Activated CD4-positive, alpha-beta memory T cell treated with anti-CD3 and anti-CD28 coated beads, Interleukin-2, amount 10 ng/mL, durations not matched to agents 7 days and 5 days (primary cell): ENCODE measurements at regions not wholly inside any gene's neighbourhood (a gene's known extent, or its start where the extent isn't known, plus 50 kb on each side); places are given as distances from the start of the nearest gene placed in this dataset.

ENCODE experiments used
- CTCF ChIA-PET: fragments of 350-600 bp; sonication (Branson Sonifier 250); formaldehyde crosslinking; loops from one replicate; lab custom pipeline; 2021; ENCODE audit warnings: antibody characterized with exemption, inconsistent platforms; lab: Charles Lee
- POLR2A ChIA-PET: fragments of 350-600 bp; sonication (Branson Sonifier 250); formaldehyde crosslinking; loops from one replicate; lab custom pipeline; 2021; ENCODE audit warnings: antibody characterized with exemption; lab: Charles Lee
- DNase-seq: peaks from one replicate; pipeline ENCODE4 v3.0.0-alpha.2; 2020
- H3K27ac Mint-ChIP-seq: one replicate; pipeline ENCODE4 v1.8.0; 2021; ENCODE audit warnings: mild to moderate bottlenecking, mixed read lengths
- H3K27me3 Mint-ChIP-seq: one replicate; pipeline ENCODE4 v1.8.0; 2021; ENCODE audit warnings: mixed read lengths
- H3K36me3 Mint-ChIP-seq: one replicate; pipeline ENCODE4 v1.8.0; 2021; ENCODE audit warnings: low read depth, mixed read lengths
- H3K4me1 Mint-ChIP-seq: one replicate; pipeline ENCODE4 v1.8.0; 2021; ENCODE audit warnings: mixed read lengths
- H3K4me3 Mint-ChIP-seq: one replicate; pipeline ENCODE4 v1.8.0; 2021; ENCODE audit warnings: mild to moderate bottlenecking, mixed read lengths
- H3K9me3 Mint-ChIP-seq: one replicate; pipeline ENCODE4 v1.8.0; 2021; ENCODE audit warnings: mixed read lengths

DNA sequence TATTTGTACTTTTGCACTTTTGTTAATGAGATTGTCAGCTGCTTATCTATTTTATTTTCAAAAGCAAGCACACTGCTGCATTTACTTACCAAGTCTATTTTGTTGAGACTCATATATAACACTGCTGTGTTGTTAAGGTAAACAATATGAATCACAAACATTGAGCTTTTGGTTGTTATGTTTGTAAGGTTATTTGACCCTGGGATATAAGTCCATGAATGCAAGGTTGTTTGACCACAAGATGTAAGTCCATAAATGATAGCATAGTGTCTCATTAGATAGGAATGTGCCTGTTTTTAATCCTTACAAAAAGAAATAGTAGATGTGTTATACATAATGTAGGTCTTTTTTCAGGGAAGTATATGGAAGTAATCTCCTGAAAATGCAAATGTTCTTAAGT is 845.9 kb downstream of the CDH9 start:
- H3K4me3 Mint-ChIP-seq = no peak overlapping the region
- no peaks in the 10 kb centered on the region for H3K4me1 Mint-ChIP-seq
- no peaks in the 10 kb centered on the region for H3K36me3 Mint-ChIP-seq
- ChIA-PET POLR2A (no interaction called here), CTCF (no interaction called here)
- DNase-seq = no peak
- peaks cover 7% of the 10 kb centered on the region for H3K9me3 Mint-ChIP-seq
- H3K27ac Mint-ChIP-seq = no peak overlapping the region
- H3K27me3 Mint-ChIP-seq = no peaks in the 10 kb centered on the region

DNA sequence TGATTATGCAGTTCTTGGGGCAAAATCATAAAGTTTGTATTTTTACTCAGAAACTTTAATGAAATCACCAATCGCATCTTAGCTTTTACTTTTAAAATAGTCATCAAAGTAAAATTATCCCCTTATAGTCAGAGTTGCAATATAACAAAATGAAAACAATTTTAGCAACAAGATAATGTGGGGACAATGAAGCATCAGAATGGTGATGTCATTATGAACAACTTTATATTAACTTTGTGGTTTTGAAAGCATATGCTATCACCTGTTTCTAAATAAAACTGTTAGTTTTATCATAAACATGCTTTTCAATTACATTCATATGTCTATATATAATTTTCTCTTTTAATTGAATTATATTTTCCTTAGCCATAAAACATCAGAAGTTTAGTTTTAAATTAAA is 856.8 kb downstream of the CDH9 start:
- Mint-ChIP-seq H3K4me1 (no peaks in the 10 kb centered on the region), H3K9me3 (peaks cover 8% of the 10 kb centered on the region), H3K4me3 (no peak overlapping the region), H3K27ac (no peak overlapping the region), H3K27me3 (no peaks in the 10 kb centered on the region), H3K36me3 (no peaks in the 10 kb centered on the region)
- CTCF ChIA-PET = no interaction called here
- POLR2A ChIA-PET = no interaction called here
- DNase-seq = no peak

DNA sequence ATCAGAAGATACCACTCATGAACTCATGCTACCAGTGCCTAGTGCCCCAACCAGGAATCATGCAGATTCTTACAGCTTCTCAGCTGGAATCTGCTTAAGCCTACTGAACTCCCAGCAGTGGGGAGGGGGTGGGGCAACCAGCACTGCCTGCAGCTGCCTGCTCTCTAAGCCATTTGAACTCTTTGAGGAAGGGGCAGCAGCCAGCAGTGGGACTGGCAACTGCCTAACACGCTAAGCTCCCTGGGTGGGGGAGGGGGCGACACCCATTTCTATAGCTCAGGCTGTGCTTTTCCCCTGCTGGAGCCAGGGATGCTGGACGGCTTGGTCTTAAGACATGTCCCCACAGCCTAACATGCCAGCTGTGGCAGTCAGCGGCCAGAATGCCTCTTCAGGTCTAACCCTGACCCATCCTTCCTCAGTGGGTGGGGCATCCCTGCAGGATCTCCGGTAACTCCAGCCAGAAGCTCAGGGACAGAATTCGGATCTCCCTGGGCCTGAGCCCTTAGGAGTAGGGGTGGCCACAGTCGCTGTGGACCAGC is 889.7 kb downstream of the CDH9 start:
- Mint-ChIP-seq H3K9me3 (peaks cover 18% of the 10 kb centered on the region), H3K4me1 (no peaks in the 10 kb centered on the region), H3K36me3 (no peaks in the 10 kb centered on the region), H3K27ac (no peak overlapping the region), H3K27me3 (no peaks in the 10 kb centered on the region), H3K4me3 (no peak overlapping the region)
- POLR2A ChIA-PET = no interaction called here
- CTCF ChIA-PET = no interaction called here
- DNase-seq = no peak

DNA sequence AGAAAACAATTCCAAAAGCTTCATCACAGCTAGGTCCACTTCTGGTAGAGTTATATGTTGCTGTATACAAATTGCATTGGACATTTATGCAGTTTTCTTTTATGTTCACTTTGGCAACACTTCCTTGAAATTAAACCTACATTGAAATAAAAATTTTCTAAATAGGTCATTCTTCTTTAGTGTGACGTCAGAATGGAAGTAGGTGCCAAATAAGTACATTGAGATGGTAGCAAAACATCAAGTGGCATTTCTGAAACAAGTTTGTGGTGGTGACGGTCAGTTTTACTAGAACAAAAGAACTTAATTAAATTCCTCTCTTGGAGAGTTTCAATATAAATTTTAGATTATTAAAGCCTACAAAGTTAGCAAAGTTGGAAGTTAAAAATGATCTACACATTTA is 895.1 kb downstream of the CDH9 start:
- Mint-ChIP-seq H3K27me3 (no peaks in the 10 kb centered on the region), H3K27ac (no peak overlapping the region)
- POLR2A ChIA-PET = no interaction called here

DNA sequence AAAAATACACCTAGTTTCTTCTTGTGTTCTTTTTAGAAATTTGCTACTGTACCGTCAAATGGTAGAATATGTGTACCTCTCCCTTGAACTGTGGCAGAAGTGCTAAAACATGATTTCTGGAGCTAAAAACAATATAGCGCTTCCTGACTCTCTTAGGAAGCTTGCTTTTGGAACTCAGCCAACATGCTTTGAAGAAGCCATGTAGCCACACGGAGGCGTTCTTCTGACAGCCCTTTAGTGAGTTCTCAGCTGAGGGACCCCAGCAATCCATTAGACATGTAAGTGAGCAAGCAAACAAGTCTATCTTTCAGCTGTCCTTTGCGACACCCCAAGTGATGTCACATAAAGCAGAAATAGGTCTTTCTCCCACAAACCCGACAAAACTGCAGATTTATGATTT is 917.0 kb downstream of the CDH9 start:
- ChIA-PET CTCF (no interaction called here), POLR2A (no interaction called here)
- Mint-ChIP-seq H3K36me3 (no peaks in the 10 kb centered on the region), H3K27ac (no peak overlapping the region), H3K4me3 (no peak overlapping the region), H3K9me3 (peaks cover 6% of the 10 kb centered on the region), H3K4me1 (no peaks in the 10 kb centered on the region), H3K27me3 (no peaks in the 10 kb centered on the region)
- no peak for DNase-seq

More for the DNA sequence above, 895.1 kb downstream of the CDH9 start:
- Mint-ChIP-seq H3K36me3 (no peaks in the 10 kb centered on the region), H3K4me3 (no peak overlapping the region), H3K4me1 (no peaks in the 10 kb centered on the region), H3K9me3 (peaks cover 8% of the 10 kb centered on the region)
- CTCF ChIA-PET = no interaction called here
- DNase-seq = no peak

DNA sequence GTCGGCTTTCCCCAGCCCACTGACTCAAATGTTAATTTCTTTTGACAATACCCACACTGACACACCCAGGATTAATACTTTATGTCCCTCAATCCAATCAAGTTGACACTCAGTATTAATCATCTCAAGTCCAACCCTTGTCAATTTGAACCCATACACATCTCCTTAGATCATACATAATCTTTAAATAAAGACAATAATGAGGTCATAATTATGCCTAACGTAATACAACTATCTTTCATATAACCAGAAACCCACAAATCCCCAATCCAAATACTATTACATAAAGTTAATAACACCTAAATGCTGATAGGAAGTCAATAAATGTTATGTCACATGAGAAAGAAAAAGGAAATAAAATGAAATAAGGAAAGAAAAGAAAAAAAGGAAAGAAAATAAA is 934.2 kb downstream of the CDH9 start:
- ChIA-PET POLR2A (no interaction called here), CTCF (no interaction called here)

DNA sequence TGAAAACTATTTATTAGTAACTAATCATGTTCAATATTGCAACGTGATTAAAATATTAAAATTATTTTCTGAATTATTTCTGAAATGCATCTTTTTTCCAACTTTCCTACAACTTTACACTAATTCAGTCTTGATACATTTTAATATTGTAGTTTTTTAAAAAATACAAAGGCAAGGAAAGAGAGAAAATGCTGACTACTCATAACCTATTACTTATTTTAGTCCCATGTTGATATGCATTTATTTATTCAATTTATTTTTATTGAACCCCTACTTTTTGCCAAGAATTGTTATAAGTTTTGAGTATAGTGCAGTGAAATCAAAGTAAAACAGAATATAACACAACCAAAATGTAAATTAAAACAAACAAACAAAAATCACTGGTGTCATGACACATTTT is 978.2 kb downstream of the CDH9 start:
- Mint-ChIP-seq H3K27me3 (no peaks in the 10 kb centered on the region), H3K27ac (no peak overlapping the region), H3K4me3 (no peak overlapping the region), H3K9me3 (peaks cover 15% of the 10 kb centered on the region), H3K36me3 (no peaks in the 10 kb centered on the region), H3K4me1 (no peaks in the 10 kb centered on the region)
- ChIA-PET CTCF (no interaction called here), POLR2A (no interaction called here)
- no peak for DNase-seq

More for the DNA sequence above, 934.2 kb downstream of the CDH9 start:
- H3K27ac Mint-ChIP-seq = no peak overlapping the region
- no peaks in the 10 kb centered on the region for H3K27me3 Mint-ChIP-seq
- H3K9me3 Mint-ChIP-seq = peaks cover 34% of the 10 kb centered on the region
- no peaks in the 10 kb centered on the region for H3K36me3 Mint-ChIP-seq
- DNase-seq = no peak
- H3K4me3 Mint-ChIP-seq = no peak overlapping the region
- H3K4me1 Mint-ChIP-seq = no peaks in the 10 kb centered on the region

DNA sequence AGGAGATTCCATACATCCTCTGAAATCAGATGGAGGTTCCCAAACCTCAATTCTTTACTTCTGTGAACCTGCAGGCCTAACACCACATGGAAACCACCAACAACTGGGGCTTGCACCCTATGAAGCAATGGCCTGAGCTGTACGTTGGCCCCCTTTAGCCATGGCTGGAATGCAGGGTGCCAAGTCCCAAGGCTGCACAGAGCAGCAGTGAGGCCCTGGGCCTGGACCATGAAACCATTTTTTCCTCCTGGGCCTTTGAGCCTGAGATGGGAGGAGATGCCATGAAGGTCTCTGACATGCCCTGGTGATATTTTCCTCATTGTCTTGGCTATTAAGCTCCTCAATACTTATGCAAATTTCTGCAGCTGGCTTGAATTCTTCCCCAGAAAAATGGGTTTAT is 983.8 kb downstream of the CDH9 start:
- no peak overlapping the region for H3K27ac Mint-ChIP-seq
- H3K9me3 Mint-ChIP-seq = peaks cover 23% of the 10 kb centered on the region
- POLR2A ChIA-PET = no interaction called here
- CTCF ChIA-PET = no interaction called here
- H3K4me1 Mint-ChIP-seq = no peaks in the 10 kb centered on the region
- no peaks in the 10 kb centered on the region for H3K27me3 Mint-ChIP-seq
- H3K36me3 Mint-ChIP-seq = no peaks in the 10 kb centered on the region
- no peak overlapping the region for H3K4me3 Mint-ChIP-seq
- DNase-seq = no peak

DNA sequence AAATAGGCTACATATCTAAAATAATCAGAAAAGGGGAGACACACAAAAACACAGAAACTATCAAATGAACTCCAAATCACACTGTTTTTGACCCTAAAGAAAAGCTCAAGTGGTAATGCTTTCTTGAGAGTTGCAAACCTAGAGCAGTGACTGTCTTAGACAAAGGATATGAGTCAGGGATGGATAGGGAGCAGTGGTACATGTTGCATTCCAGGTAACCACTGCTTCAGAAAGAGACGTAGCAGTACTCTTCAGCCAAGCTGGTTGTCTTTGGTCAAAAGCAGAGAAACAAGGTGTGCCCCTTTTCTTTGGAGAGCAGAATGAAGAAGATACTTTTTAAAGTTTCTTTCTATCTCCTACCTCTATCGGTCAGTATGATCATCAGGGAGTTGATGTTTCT is 1003.6 kb downstream of the CDH9 start:
- H3K9me3 Mint-ChIP-seq = peaks cover 24% of the 10 kb centered on the region
- H3K4me3 Mint-ChIP-seq = no peak overlapping the region
- H3K36me3 Mint-ChIP-seq = no peaks in the 10 kb centered on the region
- no peak overlapping the region for H3K27ac Mint-ChIP-seq
- CTCF ChIA-PET = no interaction called here
- H3K4me1 Mint-ChIP-seq = no peaks in the 10 kb centered on the region
- DNase-seq = no peak
- POLR2A ChIA-PET = no interaction called here
- no peaks in the 10 kb centered on the region for H3K27me3 Mint-ChIP-seq

DNA sequence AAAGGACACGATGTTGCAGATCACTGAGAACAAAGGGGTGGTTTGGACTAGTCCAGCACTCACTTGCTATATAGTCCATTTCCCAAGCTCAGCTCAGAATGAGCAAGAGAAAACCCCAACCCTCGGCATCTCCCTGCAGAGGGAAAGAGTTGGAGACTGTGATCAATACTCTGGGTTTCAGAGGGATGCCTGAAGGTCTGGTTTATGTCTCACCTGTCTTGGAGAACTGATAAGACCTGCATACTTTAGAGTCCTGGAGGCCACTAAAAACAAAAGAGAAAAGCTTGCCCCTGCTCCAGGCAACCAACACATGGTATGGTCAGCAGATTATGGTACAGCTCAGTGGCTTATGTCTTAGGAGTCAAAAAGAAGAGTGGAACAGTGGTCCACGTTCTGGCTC is 1006.9 kb downstream of the CDH9 start:
- Mint-ChIP-seq H3K4me1 (no peaks in the 10 kb centered on the region), H3K4me3 (no peak overlapping the region), H3K27ac (no peak overlapping the region), H3K27me3 (no peaks in the 10 kb centered on the region), H3K36me3 (no peaks in the 10 kb centered on the region), H3K9me3 (peaks cover 13% of the 10 kb centered on the region)
- no peak for DNase-seq
- POLR2A ChIA-PET = no interaction called here
- CTCF ChIA-PET = no interaction called here

DNA sequence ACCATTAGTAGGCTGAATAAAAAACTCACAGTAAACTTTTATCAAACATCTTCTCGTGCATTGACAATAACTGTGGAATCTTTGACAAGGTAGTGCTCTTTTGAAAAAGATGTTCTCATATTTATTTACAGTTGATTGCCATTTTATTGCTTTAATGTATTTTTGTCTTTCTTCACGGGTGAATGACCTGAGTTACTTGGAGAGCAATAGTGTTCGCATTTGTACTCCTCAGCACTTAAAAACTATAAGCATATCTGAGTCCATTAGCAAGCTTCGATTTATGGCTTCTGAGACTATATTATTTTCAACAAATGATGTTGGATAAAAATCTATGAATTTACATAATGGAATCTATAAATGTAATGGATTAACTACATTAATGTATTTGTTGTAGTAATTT is 1012.3 kb downstream of the CDH9 start:
- CTCF ChIA-PET = no interaction called here
- H3K9me3 Mint-ChIP-seq = peaks cover 8% of the 10 kb centered on the region
- no peak overlapping the region for H3K27ac Mint-ChIP-seq
- no peaks in the 10 kb centered on the region for H3K27me3 Mint-ChIP-seq
- DNase-seq = no peak
- no peak overlapping the region for H3K4me3 Mint-ChIP-seq
- H3K4me1 Mint-ChIP-seq = no peaks in the 10 kb centered on the region
- no peaks in the 10 kb centered on the region for H3K36me3 Mint-ChIP-seq
- POLR2A ChIA-PET = no interaction called here

DNA sequence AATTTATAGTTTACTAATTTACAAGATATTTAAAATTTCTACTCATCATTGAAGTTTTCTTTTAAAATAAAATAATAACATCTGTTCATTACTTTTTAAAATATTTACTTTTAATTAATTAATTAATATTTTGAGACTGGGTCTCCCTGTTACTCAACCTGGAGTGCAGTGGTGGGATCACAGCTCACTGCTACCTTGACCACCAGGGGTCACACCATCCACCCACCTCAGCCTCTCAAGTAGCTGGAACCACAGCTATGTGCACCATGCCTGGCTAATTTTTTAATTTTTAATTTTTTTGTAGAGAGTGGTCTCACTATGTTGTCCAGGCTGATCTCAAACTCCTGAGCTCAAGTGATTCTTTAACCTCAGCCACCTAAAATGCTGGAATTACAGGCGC is 1013.6 kb downstream of the CDH9 start:
- Mint-ChIP-seq H3K27ac (no peak overlapping the region), H3K27me3 (no peaks in the 10 kb centered on the region), H3K4me3 (no peak overlapping the region), H3K9me3 (peaks cover 5% of the 10 kb centered on the region), H3K36me3 (no peaks in the 10 kb centered on the region), H3K4me1 (no peaks in the 10 kb centered on the region)
- no peak for DNase-seq
- ChIA-PET POLR2A (no interaction called here), CTCF (no interaction called here)

DNA sequence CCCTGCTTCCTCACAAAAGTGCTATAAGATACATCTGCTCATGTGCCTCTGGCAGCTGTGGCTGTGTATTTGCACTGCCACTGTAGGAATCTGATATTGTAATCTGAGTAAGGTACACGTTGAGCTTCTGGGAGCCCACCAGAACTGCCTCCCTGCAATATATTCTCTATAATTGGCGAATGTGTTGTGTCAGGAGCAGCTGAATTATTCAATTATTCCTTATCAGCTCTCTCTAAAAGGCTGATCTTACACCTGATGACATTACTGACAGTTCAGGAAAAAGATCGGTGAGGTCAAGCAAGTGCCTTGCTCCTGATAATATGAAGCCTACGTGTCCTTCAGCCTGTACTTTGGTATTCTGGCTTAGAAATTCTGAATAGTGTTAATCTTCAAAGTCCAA is 1015.0 kb downstream of the CDH9 start:
- ChIA-PET CTCF (no interaction called here), POLR2A (no interaction called here)
- Mint-ChIP-seq H3K27ac (no peak overlapping the region), H3K4me3 (no peak overlapping the region), H3K4me1 (no peaks in the 10 kb centered on the region), H3K27me3 (no peaks in the 10 kb centered on the region), H3K36me3 (no peaks in the 10 kb centered on the region), H3K9me3 (peaks cover 5% of the 10 kb centered on the region)
- DNase-seq = no peak

DNA sequence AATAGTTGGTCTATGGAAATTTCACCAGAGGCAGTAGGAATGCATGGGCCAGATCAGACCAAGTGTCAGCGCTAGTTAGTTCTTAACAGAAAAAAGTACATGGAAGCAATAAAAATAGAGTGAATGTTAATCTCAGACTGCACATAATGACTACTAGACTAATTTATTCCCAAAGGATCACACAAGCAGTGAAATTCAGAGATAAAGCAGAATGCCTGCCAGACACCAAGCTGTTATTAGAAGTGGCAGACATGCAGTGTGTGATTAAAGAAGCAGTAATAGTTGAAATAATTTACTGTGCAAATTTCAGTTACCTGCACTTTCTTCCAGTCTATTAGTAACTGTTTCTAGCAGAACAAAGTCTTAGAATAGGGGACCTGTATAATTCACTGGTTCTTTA is 1024.2 kb downstream of the CDH9 start:
- H3K9me3 Mint-ChIP-seq = peaks cover 17% of the 10 kb centered on the region
- H3K27me3 Mint-ChIP-seq = no peaks in the 10 kb centered on the region
- ChIA-PET CTCF (no interaction called here), POLR2A (no interaction called here)
- H3K36me3 Mint-ChIP-seq = no peaks in the 10 kb centered on the region
- DNase-seq = no peak
- no peaks in the 10 kb centered on the region for H3K4me1 Mint-ChIP-seq
- H3K27ac Mint-ChIP-seq = no peak overlapping the region
- H3K4me3 Mint-ChIP-seq = no peak overlapping the region
